ENCODE measurements at regions not wholly inside any gene's neighbourhood (a gene's known extent, or its start where the extent isn't known, plus 50 kb on each side); places are given as distances from the start of the nearest gene placed in this dataset.
"Not testable (repeated sequence)": the region's sequence is repeated elsewhere in the genome, so short reads cannot be mapped to it uniquely, and the experiment has no call there.

DNA sequence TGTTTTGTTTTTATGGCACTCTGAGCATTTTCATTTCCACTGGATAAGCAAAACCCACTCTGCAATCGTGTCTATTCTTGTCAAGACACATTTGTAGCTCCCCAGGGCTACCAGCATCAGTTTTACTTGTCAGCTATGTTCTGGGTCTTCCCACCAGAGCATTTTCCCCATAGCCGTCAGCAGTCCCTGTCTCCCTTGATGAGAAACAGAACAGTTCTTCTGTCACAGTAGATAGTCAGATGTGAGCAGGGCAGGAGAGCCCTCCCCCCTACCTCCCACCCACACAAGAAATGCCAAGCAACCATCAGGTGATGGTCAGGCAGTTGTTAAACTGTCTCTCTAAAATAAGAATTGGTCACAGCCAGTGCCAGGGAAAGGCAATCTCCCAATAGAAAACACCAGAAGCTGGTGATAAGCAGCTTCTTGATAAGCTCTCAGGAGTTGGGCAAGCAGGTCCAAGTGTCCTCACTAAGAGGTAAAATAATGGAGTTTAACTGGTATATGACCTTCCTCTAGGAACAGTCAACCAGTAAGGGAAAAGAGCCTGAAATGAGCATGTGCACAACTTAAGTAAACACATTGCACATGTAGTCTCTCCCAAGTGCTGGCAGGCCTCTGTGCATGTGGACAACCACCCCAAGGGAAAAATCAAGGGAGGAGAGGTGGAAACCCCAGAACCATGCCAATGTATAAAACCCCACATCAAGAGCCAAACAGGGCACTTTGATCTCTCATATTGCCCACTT, 208.2 kb downstream of the S1PR1 start:
- peaks cover 3% of the 10 kb centered on the region for H3K27me3 ChIP-seq (ENCODE audit: insufficient read depth, poor library complexity, severe bottlenecking)
- TF ChIP-seq CTCF (IDR thresholded peaks at IDR 0.05; ENCODE audit: poor library complexity, severe bottlenecking), result no peak
- DNase-seq (ENCODE audit: low spot score), result no peak
- ATAC-seq (ENCODE audit: low read depth), result no peak
- no peaks in the 10 kb centered on the region for H3K36me3 ChIP-seq (ENCODE audit: low read depth)
- H3K27ac ChIP-seq (ENCODE audit: poor library complexity, severe bottlenecking), result no peak overlapping the region
- no peak overlapping the region for H3K4me3 ChIP-seq (ENCODE audit: severe bottlenecking)
- H3K4me1 ChIP-seq (ENCODE audit: insufficient read depth, poor library complexity, severe bottlenecking), result no peaks in the 10 kb centered on the region
- H3K9me3 ChIP-seq (ENCODE audit: severe bottlenecking), result no peaks in the 10 kb centered on the region

GRCh38 chr1:101448018-101448417, 211.2 kb downstream of the S1PR1 start:
- ATAC-seq (ENCODE audit: low read depth), result no peak
- no peaks in the 10 kb centered on the region for H3K9me3 ChIP-seq (ENCODE audit: severe bottlenecking)

DNA sequence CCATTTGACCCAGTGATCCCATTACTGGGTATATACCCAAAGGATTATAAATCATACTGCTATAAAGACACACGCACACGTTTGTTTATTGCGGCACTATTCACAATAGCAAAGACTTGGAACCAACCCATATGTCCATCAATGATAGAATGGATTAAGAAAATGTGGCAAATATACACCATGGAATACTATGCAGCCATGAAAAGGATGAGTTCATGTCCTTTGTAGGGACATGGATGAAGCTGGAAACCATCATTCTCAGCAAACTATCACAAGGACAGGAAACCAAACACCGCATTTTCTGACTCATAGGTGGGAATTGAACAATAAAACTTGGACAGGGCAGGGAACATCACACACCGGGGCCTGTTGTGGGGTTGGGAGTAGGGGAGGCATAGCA, 213.9 kb downstream of the S1PR1 start:
- H3K9me3 ChIP-seq (ENCODE audit: severe bottlenecking); ATAC-seq (ENCODE audit: low read depth): not testable (repeated sequence)

More at GRCh38 chr1:101448018-101448417, 211.2 kb downstream of the S1PR1 start:
- Histone ChIP-seq H3K4me1 (ENCODE audit: insufficient read depth, poor library complexity, severe bottlenecking) (no peaks in the 10 kb centered on the region), H3K4me3 (ENCODE audit: severe bottlenecking) (no peak overlapping the region), H3K27ac (ENCODE audit: poor library complexity, severe bottlenecking) (no peak overlapping the region), H3K27me3 (ENCODE audit: insufficient read depth, poor library complexity, severe bottlenecking) (no peaks in the 10 kb centered on the region), H3K36me3 (ENCODE audit: low read depth) (no peaks in the 10 kb centered on the region)
- no peak for DNase-seq (ENCODE audit: low spot score)
- no peak for TF ChIP-seq CTCF (IDR thresholded peaks at IDR 0.05; ENCODE audit: poor library complexity, severe bottlenecking)

DNA sequence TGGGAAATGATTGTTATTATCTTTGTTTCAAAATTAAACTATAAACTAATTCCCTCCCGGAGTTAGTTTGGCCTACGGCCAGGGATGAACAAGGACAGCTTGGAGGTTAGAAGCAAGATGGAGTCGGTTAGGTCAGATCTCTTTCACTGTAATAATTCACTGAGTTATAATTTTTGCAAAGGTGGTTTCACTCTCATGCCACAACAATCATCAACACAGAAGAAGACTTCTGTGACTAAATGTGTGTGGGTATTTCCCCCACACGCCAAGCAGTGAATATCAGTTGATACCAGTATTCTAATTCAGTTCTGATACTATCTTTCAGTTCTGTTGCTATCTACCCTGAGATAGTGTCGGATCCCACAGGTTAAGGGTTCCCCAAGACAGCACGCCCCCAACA, 215.1 kb downstream of the S1PR1 start:
- H3K4me3 ChIP-seq (ENCODE audit: severe bottlenecking), result no peak overlapping the region
- H3K27me3 ChIP-seq (ENCODE audit: insufficient read depth, poor library complexity, severe bottlenecking), result no peaks in the 10 kb centered on the region
- no peak for TF ChIP-seq CTCF (IDR thresholded peaks at IDR 0.05; ENCODE audit: poor library complexity, severe bottlenecking)
- no peaks in the 10 kb centered on the region for H3K9me3 ChIP-seq (ENCODE audit: severe bottlenecking)
- no peak for ATAC-seq (ENCODE audit: low read depth)
- H3K36me3 ChIP-seq (ENCODE audit: low read depth), result no peaks in the 10 kb centered on the region
- DNase-seq (ENCODE audit: low spot score), result no peak
- no peak overlapping the region for H3K27ac ChIP-seq (ENCODE audit: poor library complexity, severe bottlenecking)
- no peaks in the 10 kb centered on the region for H3K4me1 ChIP-seq (ENCODE audit: insufficient read depth, poor library complexity, severe bottlenecking)

More for the DNA sequence above, 213.9 kb downstream of the S1PR1 start:
- not testable (repeated sequence) for H3K4me1 ChIP-seq (ENCODE audit: insufficient read depth, poor library complexity, severe bottlenecking); H3K4me3 ChIP-seq (ENCODE audit: severe bottlenecking); H3K27me3 ChIP-seq (ENCODE audit: insufficient read depth, poor library complexity, severe bottlenecking); H3K27ac ChIP-seq (ENCODE audit: poor library complexity, severe bottlenecking); H3K36me3 ChIP-seq (ENCODE audit: low read depth); DNase-seq (ENCODE audit: low spot score)

DNA sequence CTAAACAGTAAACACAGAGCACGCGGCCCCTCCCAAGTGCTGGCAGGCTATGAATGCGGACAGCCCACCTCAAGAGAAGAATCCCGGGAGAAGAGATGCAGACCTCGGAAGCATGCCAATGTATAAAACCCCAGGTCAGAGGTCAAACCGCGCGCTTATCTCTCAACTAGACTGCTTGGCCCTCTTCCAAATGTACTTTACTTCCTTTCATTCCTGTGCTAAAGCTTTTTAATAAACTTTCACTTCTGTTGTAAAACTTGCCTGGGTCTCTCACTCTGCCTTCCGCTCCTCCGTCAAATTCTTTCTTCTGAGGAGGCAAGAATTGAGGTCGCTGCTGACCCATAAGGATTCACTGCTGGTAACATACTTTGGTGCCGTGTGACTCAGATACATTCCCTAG, 216.0 kb downstream of the S1PR1 start:
- DNase-seq (ENCODE audit: low spot score) (no peak), ATAC-seq (ENCODE audit: low read depth) (no peak)
- Histone ChIP-seq H3K4me3 (ENCODE audit: severe bottlenecking) (no peak overlapping the region), H3K27me3 (ENCODE audit: insufficient read depth, poor library complexity, severe bottlenecking) (no peaks in the 10 kb centered on the region), H3K9me3 (ENCODE audit: severe bottlenecking) (no peaks in the 10 kb centered on the region), H3K27ac (ENCODE audit: poor library complexity, severe bottlenecking) (no peak overlapping the region), H3K4me1 (ENCODE audit: insufficient read depth, poor library complexity, severe bottlenecking) (no peaks in the 10 kb centered on the region), H3K36me3 (ENCODE audit: low read depth) (no peaks in the 10 kb centered on the region)
- no peak for TF ChIP-seq CTCF (IDR thresholded peaks at IDR 0.05; ENCODE audit: poor library complexity, severe bottlenecking)
